Smooth muscle cell (in vitro differentiated cells): ENCODE measurements at regions not wholly inside any gene's neighbourhood (a gene's known extent, or its start where the extent isn't known, plus 50 kb on each side); places are given as distances from the start of the nearest gene placed in this dataset.

Source experiments
- DNase-seq: peaks from one replicate; lab custom pipeline; 2025; ENCODE audit not compliant: unreplicated experiment; lab: John Stamatoyannopoulos, UW
- H2AFZ ChIP-seq: fragments of 200-600 bp; sonication (generic); 2 replicates; pipeline ENCODE4 v1.6.0; 2016; ENCODE audit warnings: antibody characterized with exemption, low read depth, mild to moderate bottlenecking
- H3F3A ChIP-seq: fragments of 200-600 bp; sonication (generic); 2 replicates; pipeline ENCODE4 v1.6.0; 2017; ENCODE audit warnings: antibody characterized with exemption, low read depth
- H3K27ac ChIP-seq: fragments of 200-600 bp; sonication (generic); 2 replicates; pipeline ENCODE4 v1.5.1; 2016; ENCODE audit warnings: low read depth, mild to moderate bottlenecking
- H3K27me3 ChIP-seq: fragments of 200-600 bp; sonication (generic); 2 replicates; pipeline ENCODE4 v1.6.1; 2016; ENCODE audit warnings: low read depth, mild to moderate bottlenecking
- H3K36me3 ChIP-seq: fragments of 200-600 bp; sonication (generic); 2 replicates; pipeline ENCODE4 v1.5.1; 2016; ENCODE audit warnings: low read depth
- H3K4me1 ChIP-seq: fragments of 200-600 bp; sonication (generic); 2 replicates; pipeline ENCODE4 v1.5.1; 2016; ENCODE audit warnings: low read depth
- H3K4me2 ChIP-seq: fragments of 200-600 bp; sonication (generic); 2 replicates; pipeline ENCODE4 v1.6.0; 2016; ENCODE audit warnings: mild to moderate bottlenecking
- H3K4me3 ChIP-seq: fragments of 200-600 bp; sonication (generic); 2 replicates; pipeline ENCODE4 v1.5.1; 2016; ENCODE audit warnings: mild to moderate bottlenecking
- H3K79me2 ChIP-seq: fragments of 200-600 bp; sonication (generic); 2 replicates; pipeline ENCODE4 v1.6.0; 2016; ENCODE audit warnings: low read depth, mild to moderate bottlenecking
- H3K9ac ChIP-seq: fragments of 200-600 bp; sonication (generic); 2 replicates; pipeline ENCODE4 v1.6.0; 2016; ENCODE audit warnings: low read depth
- H3K9me3 ChIP-seq: fragments of 200-600 bp; sonication (generic); replicated peaks from 2 replicates; pipeline ENCODE4 v1.5.1; 2016; ENCODE audit warnings: low read depth
- H4K20me1 ChIP-seq: fragments of 200-600 bp; sonication (generic); 2 replicates; pipeline ENCODE4 v1.6.0; 2016; ENCODE audit warnings: low read depth
- CTCF ChIP-seq: fragments of 200-600 bp; sonication (generic); IDR thresholded peaks from 2 replicates; pipeline ENCODE4 v1.5.1; 2017; ENCODE audit warnings: borderline replicate concordance, mild to moderate bottlenecking, antibody characterized with exemption; ENCODE audit not compliant: insufficient read depth, poor library complexity, severe bottlenecking
- WGBS: methylation state at CpG from one replicate; pipeline ENCODE4 v1.1.7; 2016; ENCODE audit warnings: low lambda C conversion rate; 5-methylcytosine and 5-hydroxymethylcytosine counted together

- no peaks in the 10 kb centered on the region for H3F3A ChIP-seq
- no peak for TF ChIP-seq CTCF
- WGBS, result 77% methylated on average over 2 of the region's 2 CpGs
These were observed 123.0 kb downstream of the CHD9NB start for GRCh38 chr16:52929478-52930400.

GRCh38 chr16:52928955-52929354, 123.7 kb downstream of the CHD9NB start:
- H4K20me1 ChIP-seq, result no peaks in the 10 kb centered on the region
- H3K4me1 ChIP-seq, result no peaks in the 10 kb centered on the region
- no peaks in the 10 kb centered on the region for H3K9me3 ChIP-seq
- no peak overlapping the region for H3K4me3 ChIP-seq
- 91% methylated on average over 3 of the region's 3 CpGs for WGBS
- no peak overlapping the region for H2AFZ ChIP-seq
- H3K79me2 ChIP-seq, result no peaks in the 10 kb centered on the region
- TF ChIP-seq CTCF, result no peak
- H3F3A ChIP-seq, result no peaks in the 10 kb centered on the region
- H3K36me3 ChIP-seq, result no peaks in the 10 kb centered on the region
- no peak overlapping the region for H3K9ac ChIP-seq
- H3K27ac ChIP-seq, result no peak overlapping the region
- H3K27me3 ChIP-seq, result no peaks in the 10 kb centered on the region
- H3K4me2 ChIP-seq, result no peak overlapping the region
- DNase-seq, result no peak

More at GRCh38 chr16:52929478-52930400, 123.0 kb downstream of the CHD9NB start:
- no peaks in the 10 kb centered on the region for H3K36me3 ChIP-seq
- H3K4me2 ChIP-seq, result no peak overlapping the region
- H3K9ac ChIP-seq, result no peak overlapping the region
- H3K4me1 ChIP-seq, result no peaks in the 10 kb centered on the region
- no peak overlapping the region for H3K27ac ChIP-seq
- no peaks in the 10 kb centered on the region for H4K20me1 ChIP-seq
- no peaks in the 10 kb centered on the region for H3K9me3 ChIP-seq
- no peaks in the 10 kb centered on the region for H3K79me2 ChIP-seq
- no peak overlapping the region for H2AFZ ChIP-seq
- no peak for DNase-seq
- no peaks in the 10 kb centered on the region for H3K27me3 ChIP-seq
- H3K4me3 ChIP-seq, result no peak overlapping the region

GRCh38 chr16:52925143-52925542, 127.6 kb downstream of the CHD9NB start:
- no peak overlapping the region for H3K27ac ChIP-seq
- 81% methylated on average over 4 of the region's 4 CpGs for WGBS
- H3K4me2 ChIP-seq, result no peak overlapping the region
- H3K4me1 ChIP-seq, result no peaks in the 10 kb centered on the region
- no peaks in the 10 kb centered on the region for H3K27me3 ChIP-seq
- no peaks in the 10 kb centered on the region for H4K20me1 ChIP-seq
- no peaks in the 10 kb centered on the region for H3F3A ChIP-seq
- no peak for TF ChIP-seq CTCF
- no peak for DNase-seq
- H2AFZ ChIP-seq, result no peak overlapping the region
- H3K4me3 ChIP-seq, result no peak overlapping the region
- H3K9me3 ChIP-seq, result no peaks in the 10 kb centered on the region
- H3K9ac ChIP-seq, result no peak overlapping the region
- H3K36me3 ChIP-seq, result no peaks in the 10 kb centered on the region
- no peaks in the 10 kb centered on the region for H3K79me2 ChIP-seq
